H1 (cell line): ENCODE measurements at regions not wholly inside any gene's neighbourhood (a gene's known extent, or its start where the extent isn't known, plus 50 kb on each side); places are given as distances from the start of the nearest gene placed in this dataset.

Experiments used
- CTCF ChIA-PET: fragments of 300-600 bp; sonication (Branson Sonifier 250); formaldehyde crosslinking; loops from one replicate; lab custom pipeline; 2021; ENCODE audit not compliant: partially characterized antibody; lab: Charles Lee
- POLR2A ChIA-PET: fragments of 300-600 bp; sonication (Branson Sonifier 250); formaldehyde crosslinking; loops from one replicate; lab custom pipeline; 2021; ENCODE audit warnings: inconsistent platforms; ENCODE audit not compliant: partially characterized antibody; lab: Charles Lee
- DNase-seq, 2 experiments: peaks; one replicate each; pipeline versions ENCODE4 v3.0.0 to v3.0.0-alpha.2; 2010 to 2022; ENCODE audit warnings: low spot score in 2 of 2, low read depth in 1 of 2, mixed read lengths in 1 of 2
- FAIRE-seq: peaks from 2 replicates; lab custom pipeline; 2011; peaks lifted over from hg19 to GRCh38; lab: Jason Lieb, UNC
- H2AFZ ChIP-seq: 2 replicates; pipeline ENCODE4 v1.8.1; 2012; ENCODE audit warnings: low read length, inconsistent platforms
- H2AK5ac ChIP-seq: 2 replicates; pipeline ENCODE4 v1.6.1; 2013; ENCODE audit warnings: low read depth, low read length
- H2BK120ac ChIP-seq: replicated peaks from 2 replicates; pipeline ENCODE3; 2013; ENCODE audit warnings: low read depth, low read length, inconsistent platforms
- H2BK12ac ChIP-seq: 2 replicates; pipeline ENCODE4 v1.6.1; 2013; ENCODE audit warnings: low read depth, low read length
- H2BK15ac ChIP-seq: 2 replicates; pipeline ENCODE4 v1.6.1; 2013; ENCODE audit warnings: low read length
- H2BK20ac ChIP-seq: 2 replicates; pipeline ENCODE4 v1.6.1; 2013; ENCODE audit warnings: low read length
- H2BK5ac ChIP-seq: 2 replicates; pipeline ENCODE4 v1.6.1; 2013; ENCODE audit warnings: low read depth, low read length
- H3K14ac ChIP-seq: 2 replicates; pipeline ENCODE4 v1.6.1; 2013; ENCODE audit warnings: inconsistent platforms; ENCODE audit not compliant: insufficient read length
- H3K18ac ChIP-seq: 2 replicates; pipeline ENCODE4 v1.6.1; 2013; ENCODE audit warnings: low read length; ENCODE audit errors: extremely low read depth
- H3K23ac ChIP-seq: 2 replicates; pipeline ENCODE4 v1.6.1; 2013; ENCODE audit warnings: inconsistent platforms; ENCODE audit not compliant: insufficient read length
- H3K23me2 ChIP-seq: 2 replicates; pipeline ENCODE4 v1.6.1; 2013; ENCODE audit warnings: low read depth, low read length
- H3K27ac ChIP-seq: 2 replicates; pipeline ENCODE4 v1.6.1; 2011; ENCODE audit warnings: low read depth, low read length, inconsistent platforms
- H3K27me3 ChIP-seq, 4 experiments: replicated peaks in 1 of 4; 1 replicate in 1 of 4; 2 replicates in 3 of 4; pipeline versions ENCODE4 v1.6.1 to v1.8.1; 2011 to 2013; ENCODE audit warnings: low read length in 3 of 4, mild to moderate bottlenecking in 3 of 4, inconsistent platforms in 2 of 4, mixed read lengths in 2 of 4, moderate library complexity in 1 of 4; ENCODE audit not compliant: control insufficient read depth in 3 of 4, insufficient read depth in 3 of 4; ENCODE audit errors: extremely low read depth in 1 of 4
- H3K36me3 ChIP-seq, 4 experiments: 2 replicates each; pipeline versions ENCODE4 v1.6.1 to v1.8.1; 2011 to 2013; ENCODE audit warnings: mild to moderate bottlenecking in 4 of 4, low read length in 3 of 4, moderate library complexity in 2 of 4, control low read depth in 1 of 4, inconsistent platforms in 1 of 4; ENCODE audit not compliant: insufficient read depth in 4 of 4, control insufficient read depth in 2 of 4
- H3K4ac ChIP-seq: replicated peaks from 2 replicates; pipeline ENCODE3; 2013; ENCODE audit warnings: low read length, low read depth, mixed read lengths, inconsistent platforms; ENCODE audit not compliant: insufficient read length
- H3K4me1 ChIP-seq, 4 experiments: replicated peaks in 1 of 4; 1 replicate in 1 of 4; 2 replicates in 3 of 4; pipeline versions ENCODE4 v1.6.1 to v1.8.1; 2011 to 2013; ENCODE audit warnings: low read length in 3 of 4, inconsistent platforms in 2 of 4, mixed read lengths in 1 of 4; ENCODE audit not compliant: insufficient read depth in 4 of 4, control insufficient read depth in 3 of 4
- H3K4me2 ChIP-seq, 2 experiments: 2 replicates each; pipeline versions ENCODE4 v1.6.1 to v1.8.1; 2011 to 2013; ENCODE audit warnings: low read depth in 2 of 2, low read length in 2 of 2, control low read depth in 1 of 2, inconsistent platforms in 1 of 2, mild to moderate bottlenecking in 1 of 2; ENCODE audit not compliant: insufficient read depth in 1 of 2
- H3K4me3 ChIP-seq, 4 experiments: fragments of 200-600, 300-600 bp in 1 of 4; sonication (generic), shearing (Covaris generic), sonication (Bioruptor Twin) in 1 of 4; 2 replicates each; pipeline versions ENCODE4 v1.5.1 to v1.8.1; 2011 to 2016; ENCODE audit warnings: low read length in 4 of 4, low read depth in 3 of 4, control low read depth in 2 of 4, inconsistent platforms in 2 of 4, mild to moderate bottlenecking in 2 of 4, mixed read lengths in 1 of 4, moderate library complexity in 1 of 4; ENCODE audit not compliant: insufficient read depth in 2 of 4; ENCODE audit errors: extremely low read depth in 1 of 4
- H3K56ac ChIP-seq: replicated peaks from 2 replicates; pipeline ENCODE3; 2013; ENCODE audit warnings: low read depth, mild to moderate bottlenecking, mixed read lengths, low read length, inconsistent platforms; ENCODE audit not compliant: insufficient read length
- H3K79me1 ChIP-seq: 2 replicates; pipeline ENCODE4 v1.6.1; 2013; ENCODE audit warnings: low read depth, low read length, control low read depth
- H3K79me2 ChIP-seq, 2 experiments: 2 replicates each; pipeline versions ENCODE4 v1.6.1 to v1.8.1; 2012 to 2013; ENCODE audit warnings: low read length in 2 of 2, mild to moderate bottlenecking in 2 of 2, inconsistent platforms in 1 of 2; ENCODE audit not compliant: insufficient read depth in 2 of 2, control insufficient read depth in 1 of 2
- H3K9ac ChIP-seq, 4 experiments: replicated peaks in 1 of 4; 1 replicate in 1 of 4; 2 replicates in 3 of 4; pipeline versions ENCODE4 v1.6.1 to v1.8.1; 2011 to 2013; ENCODE audit warnings: low read depth in 3 of 4, low read length in 3 of 4, control low read depth in 2 of 4, mild to moderate bottlenecking in 2 of 4, moderate library complexity in 2 of 4, inconsistent platforms in 1 of 4; ENCODE audit errors: extremely low read depth in 1 of 4
- H3K9me3 ChIP-seq, 2 experiments: 2 replicates each; pipeline versions ENCODE4 v1.6.1 to v1.8.1; 2012 to 2013; ENCODE audit warnings: mild to moderate bottlenecking in 2 of 2, moderate library complexity in 2 of 2, control low read depth in 1 of 2, inconsistent platforms in 1 of 2, low read depth in 1 of 2, low read length in 1 of 2, mixed read lengths in 1 of 2; ENCODE audit not compliant: insufficient read depth in 2 of 2
- H4K20me1 ChIP-seq, 2 experiments: replicated peaks in 1 of 2; 2 replicates each; pipeline versions ENCODE3 to v1.8.1; 2011 to 2013; ENCODE audit warnings: inconsistent platforms in 2 of 2, low read length in 2 of 2, mild to moderate bottlenecking in 1 of 2; ENCODE audit not compliant: insufficient read depth in 2 of 2, control insufficient read depth in 1 of 2
- H4K5ac ChIP-seq: 2 replicates; pipeline ENCODE4 v1.6.1; 2013; ENCODE audit warnings: low read length, low read depth, mixed read lengths, inconsistent platforms; ENCODE audit not compliant: insufficient read length
- H4K8ac ChIP-seq: 2 replicates; pipeline ENCODE4 v1.8.0; 2013; ENCODE audit warnings: mild to moderate bottlenecking, moderate library complexity, low read length, inconsistent platforms; ENCODE audit not compliant: insufficient read depth; ENCODE audit errors: extremely low read depth
- H4K91ac ChIP-seq: replicated peaks from 2 replicates; pipeline ENCODE3; 2013; ENCODE audit warnings: low read length, mixed read lengths, inconsistent platforms; ENCODE audit not compliant: insufficient read length
- CBX8 ChIP-seq: fragments of 300-800, 300-1000 bp; sonication (generic); IDR thresholded peaks from 2 replicates; pipeline ENCODE4 v1.7.1; 2016; ENCODE audit warnings: low read depth, low read length, borderline replicate concordance
- CHD1 ChIP-seq: IDR thresholded peaks from 2 replicates; pipeline ENCODE4 v1.6.1; 2012; ENCODE audit warnings: low read depth, low read length, improper control_type of control experiment
- EGR1 ChIP-seq: IDR thresholded peaks from 2 replicates; pipeline ENCODE4 v1.6.1; 2011; ENCODE audit warnings: low read depth, low read length, borderline replicate concordance
- HDAC2 ChIP-seq, 2 experiments: fragments of 300-600 bp in 1 of 2; sonication (generic) in 1 of 2; IDR thresholded peaks; 2 replicates each; pipeline ENCODE4 v1.6.1; 2011 to 2012; ENCODE audit warnings: low read depth in 2 of 2, low read length in 2 of 2, mild to moderate bottlenecking in 2 of 2, moderate library complexity in 2 of 2, borderline replicate concordance in 1 of 2, inconsistent platforms in 1 of 2
- SAP30 ChIP-seq: fragments of 300-600 bp; sonication (generic); IDR thresholded peaks from 2 replicates; pipeline ENCODE4 v1.7.1; 2012; ENCODE audit warnings: low read length, moderate library complexity, mild to moderate bottlenecking, inconsistent platforms; ENCODE audit not compliant: insufficient read depth, insufficient replicate concordance
- SIRT6 ChIP-seq: IDR thresholded peaks from one replicate; pipeline ENCODE4 v1.7.1; 2012; ENCODE audit warnings: low read length, inconsistent platforms
- SP2 ChIP-seq: IDR thresholded peaks from 2 replicates; pipeline ENCODE4 v1.6.1; 2012; ENCODE audit warnings: mild to moderate bottlenecking, low read length, inconsistent platforms
- TEAD4 ChIP-seq: IDR thresholded peaks from 2 replicates; pipeline ENCODE4 v1.6.1; 2012; ENCODE audit warnings: low read depth, low read length, inconsistent platforms, mixed read lengths

GRCh38 chr12:68392376-68392775 is 60.2 kb upstream of the MDM1 start:
- CTCF ChIA-PET, result interaction anchor here (1.1 to 3.4 kb wide), 5 partner anchors 9 to 15 kb away, joined by 3 to 11 read pairs (median 6); no protein-coding TSS in a partner anchor
- no peaks in the 10 kb centered on the region for H4K20me1 ChIP-seq
- POLR2A ChIA-PET, result no interaction called here
- H3K4ac ChIP-seq, result no peak overlapping the region
- H3K27ac ChIP-seq, result no peak overlapping the region
- H3K9me3 ChIP-seq, result peaks cover 6 to 10% of the 10 kb centered on the region in 2 experiments; a peak in 3 of 4 replicates
- H4K91ac ChIP-seq, result no peak overlapping the region
- H2BK20ac ChIP-seq, result no peak overlapping the region
- no peak overlapping the region for H2BK5ac ChIP-seq
- H2BK120ac ChIP-seq, result no peak overlapping the region
- no peak overlapping the region for H2AFZ ChIP-seq
- FAIRE-seq (no peak), DNase-seq (no peak)
- H2AK5ac ChIP-seq, result no peak overlapping the region
- no peak overlapping the region for H2BK15ac ChIP-seq
- H4K5ac ChIP-seq, result no peak overlapping the region
- H3K23me2 ChIP-seq, result no peaks in the 10 kb centered on the region
- no peak overlapping the region for H4K8ac ChIP-seq
- no peak for TF ChIP-seq EGR1
- TF ChIP-seq HDAC2 (IDR thresholded peaks at IDR 0.05; ENCODE audit: borderline replicate concordance in 1 of 2, low read depth in 2 of 2, low read length in 2 of 2), result no peak
- TF ChIP-seq TEAD4, result no peak
- no peak for TF ChIP-seq SP2
- no peak for TF ChIP-seq SAP30
- no peak for TF ChIP-seq SIRT6
- TF ChIP-seq CHD1, result no peak
- TF ChIP-seq CBX8, result no peak
- no peak overlapping the region for H3K14ac ChIP-seq
- no peak overlapping the region for H3K4me3 ChIP-seq
- no peaks in the 10 kb centered on the region for H3K4me1 ChIP-seq
- no peaks in the 10 kb centered on the region for H3K36me3 ChIP-seq
- H3K18ac ChIP-seq, result no peak overlapping the region
- H3K79me1 ChIP-seq, result no peaks in the 10 kb centered on the region
- H3K27me3 ChIP-seq, result no peaks in the 10 kb centered on the region
- H3K4me2 ChIP-seq, result no peak overlapping the region
- no peak overlapping the region for H3K9ac ChIP-seq
- H3K79me2 ChIP-seq, result no peaks in the 10 kb centered on the region
- no peak overlapping the region for H3K56ac ChIP-seq
- no peak overlapping the region for H3K23ac ChIP-seq
- no peak overlapping the region for H2BK12ac ChIP-seq
